ENCODE measurements at regions not wholly inside any gene's neighbourhood (a gene's known extent, or its start where the extent isn't known, plus 50 kb on each side); places are given as distances from the start of the nearest gene placed in this dataset.

GRCh38 chrX:15973946-15974345, 119.3 kb upstream of the AP1S2 start:
- no peak for DNase-seq
- Histone ChIP-seq H3K9me3 (no peaks in the 10 kb centered on the region), H3K4me1 (no peaks in the 10 kb centered on the region), H3K27me3 (no peaks in the 10 kb centered on the region), H3K36me3 (no peaks in the 10 kb centered on the region), H3K4me3 (ENCODE audit: low read depth, low read length) (no peak overlapping the region)
- no peak for TF ChIP-seq CTCF (IDR thresholded peaks at IDR 0.05; ENCODE audit: low read depth, low read length)

- H3K4me3 ChIP-seq (ENCODE audit: low read depth, low read length) = no peak overlapping the region
- H3K4me1 ChIP-seq = no peaks in the 10 kb centered on the region
- no peaks in the 10 kb centered on the region for H3K9me3 ChIP-seq
- no peaks in the 10 kb centered on the region for H3K27me3 ChIP-seq
- DNase-seq = peak; percentile 26
- H3K36me3 ChIP-seq = no peaks in the 10 kb centered on the region
- TF ChIP-seq CTCF (IDR thresholded peaks at IDR 0.05; ENCODE audit: low read depth, low read length) = peak; percentile 65
Observed at GRCh38 chrX:15973299-15973698, 118.7 kb upstream of the AP1S2 start.

- no peak for TF ChIP-seq CTCF (IDR thresholded peaks at IDR 0.05; ENCODE audit: low read depth, low read length)
- H3K9me3 ChIP-seq = no peaks in the 10 kb centered on the region
- DNase-seq = no peak
- H3K36me3 ChIP-seq = no peaks in the 10 kb centered on the region
- H3K4me3 ChIP-seq (ENCODE audit: low read depth, low read length) = no peak overlapping the region
- no peaks in the 10 kb centered on the region for H3K4me1 ChIP-seq
- no peaks in the 10 kb centered on the region for H3K27me3 ChIP-seq
Observed at GRCh38 chrX:15971696-15972095, 117.1 kb upstream of the AP1S2 start.

GRCh38 chrX:15963858-15964257, 109.2 kb upstream of the AP1S2 start:
- no peak for TF ChIP-seq CTCF (IDR thresholded peaks at IDR 0.05; ENCODE audit: low read depth, low read length)
- no peak for DNase-seq
- H3K4me1 ChIP-seq = no peaks in the 10 kb centered on the region
- H3K4me3 ChIP-seq (ENCODE audit: low read depth, low read length) = no peak overlapping the region
- H3K36me3 ChIP-seq = no peaks in the 10 kb centered on the region
- no peaks in the 10 kb centered on the region for H3K9me3 ChIP-seq
- no peaks in the 10 kb centered on the region for H3K27me3 ChIP-seq

- no peak for TF ChIP-seq CTCF (IDR thresholded peaks at IDR 0.05; ENCODE audit: low read depth, low read length)
- H3K27me3 ChIP-seq = no peaks in the 10 kb centered on the region
Observed at GRCh38 chrX:15960237-15960636, 105.6 kb upstream of the AP1S2 start.

GRCh38 chrX:15956681-15957080, 102.1 kb upstream of the AP1S2 start:
- Histone ChIP-seq H3K4me1 (no peaks in the 10 kb centered on the region), H3K36me3 (no peaks in the 10 kb centered on the region), H3K9me3 (no peaks in the 10 kb centered on the region), H3K27me3 (no peaks in the 10 kb centered on the region), H3K4me3 (ENCODE audit: low read depth, low read length) (no peak overlapping the region)
- no peak for TF ChIP-seq CTCF (IDR thresholded peaks at IDR 0.05; ENCODE audit: low read depth, low read length)
- no peak for DNase-seq

More at GRCh38 chrX:15960237-15960636, 105.6 kb upstream of the AP1S2 start:
- Histone ChIP-seq H3K36me3 (no peaks in the 10 kb centered on the region), H3K9me3 (no peaks in the 10 kb centered on the region), H3K4me1 (no peaks in the 10 kb centered on the region), H3K4me3 (ENCODE audit: low read depth, low read length) (no peak overlapping the region)
- DNase-seq = no peak

Data from BE2C (cell line).